CD4-positive, alpha-beta T cell treated with Interleukin-17A for 4 hours (primary cell): ENCODE measurements at regions not wholly inside any gene's neighbourhood (a gene's known extent, or its start where the extent isn't known, plus 50 kb on each side); places are given as distances from the start of the nearest gene placed in this dataset.
"Not testable (repeated sequence)": the region's sequence is repeated elsewhere in the genome, so short reads cannot be mapped to it uniquely, and the experiment has no call there.

Experiments used
- DNase-seq: peaks from one replicate; pipeline ENCODE4 v3.0.0-alpha.2; 2020; ENCODE audit warnings: mixed read lengths

DNA sequence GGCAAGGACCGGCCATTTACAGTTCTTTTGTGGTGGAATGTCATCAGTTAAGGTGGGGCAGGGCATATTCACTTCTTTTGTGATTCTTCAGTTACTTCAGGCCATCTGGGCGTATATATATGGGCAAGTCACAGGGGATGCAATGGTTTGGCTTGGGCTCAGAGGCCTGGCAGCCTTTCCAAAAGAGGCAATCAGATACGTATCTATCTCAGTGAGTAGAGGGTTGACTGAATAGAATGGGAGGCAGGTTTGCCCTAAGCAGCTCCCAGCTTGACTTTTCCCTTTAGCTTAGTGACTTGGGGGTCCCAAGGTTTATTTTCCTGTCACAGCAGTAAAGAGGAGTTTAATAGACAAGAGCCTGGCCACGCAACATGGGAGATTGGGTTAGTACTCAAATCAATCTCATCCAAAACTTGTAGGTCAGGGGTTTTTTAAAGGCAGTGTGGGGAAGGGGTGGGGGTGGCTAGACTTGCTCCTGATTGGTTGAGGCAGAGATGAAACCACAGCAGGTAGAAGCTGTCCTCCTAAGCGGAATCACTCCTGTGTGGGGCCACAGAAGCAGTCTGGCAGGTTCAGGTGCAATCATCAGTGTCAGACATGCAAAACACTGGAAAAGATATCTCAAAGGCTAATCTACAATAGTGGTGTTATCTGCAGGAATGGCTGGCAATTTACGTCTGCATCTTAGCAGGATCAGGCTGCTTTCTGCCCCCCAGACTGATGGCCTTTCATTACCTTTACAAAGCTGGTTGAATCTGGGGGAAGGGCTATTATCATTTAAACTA, 112.9 kb downstream of the TLR5 start:
- DNase-seq, result no peak

DNA sequence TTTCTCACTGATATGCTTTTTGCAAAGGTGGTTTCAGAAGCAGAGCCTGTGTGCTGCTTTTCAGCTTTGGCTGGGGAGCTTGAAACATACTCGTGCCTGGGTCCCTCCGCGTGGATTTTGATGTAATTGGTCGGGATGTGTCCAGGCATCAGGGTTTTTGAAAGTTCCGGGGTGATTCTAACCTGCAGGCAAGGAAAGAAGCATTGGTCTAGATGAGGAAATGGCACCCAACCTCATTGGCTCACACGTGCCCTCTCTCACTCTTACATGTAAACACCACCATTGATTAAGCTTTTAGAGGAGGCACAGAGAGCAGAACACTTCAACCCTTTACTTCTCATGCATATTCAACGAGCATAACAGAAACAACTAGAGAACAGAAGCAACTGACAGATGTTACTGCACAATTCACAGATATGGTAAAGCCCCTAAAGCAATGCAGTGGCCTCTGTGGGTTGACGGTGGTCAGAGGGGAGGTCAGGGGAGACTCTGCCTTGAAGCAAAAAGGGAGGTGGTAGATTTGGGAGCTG, 112.1 kb downstream of the TLR5 start:
- no peak for DNase-seq

DNA sequence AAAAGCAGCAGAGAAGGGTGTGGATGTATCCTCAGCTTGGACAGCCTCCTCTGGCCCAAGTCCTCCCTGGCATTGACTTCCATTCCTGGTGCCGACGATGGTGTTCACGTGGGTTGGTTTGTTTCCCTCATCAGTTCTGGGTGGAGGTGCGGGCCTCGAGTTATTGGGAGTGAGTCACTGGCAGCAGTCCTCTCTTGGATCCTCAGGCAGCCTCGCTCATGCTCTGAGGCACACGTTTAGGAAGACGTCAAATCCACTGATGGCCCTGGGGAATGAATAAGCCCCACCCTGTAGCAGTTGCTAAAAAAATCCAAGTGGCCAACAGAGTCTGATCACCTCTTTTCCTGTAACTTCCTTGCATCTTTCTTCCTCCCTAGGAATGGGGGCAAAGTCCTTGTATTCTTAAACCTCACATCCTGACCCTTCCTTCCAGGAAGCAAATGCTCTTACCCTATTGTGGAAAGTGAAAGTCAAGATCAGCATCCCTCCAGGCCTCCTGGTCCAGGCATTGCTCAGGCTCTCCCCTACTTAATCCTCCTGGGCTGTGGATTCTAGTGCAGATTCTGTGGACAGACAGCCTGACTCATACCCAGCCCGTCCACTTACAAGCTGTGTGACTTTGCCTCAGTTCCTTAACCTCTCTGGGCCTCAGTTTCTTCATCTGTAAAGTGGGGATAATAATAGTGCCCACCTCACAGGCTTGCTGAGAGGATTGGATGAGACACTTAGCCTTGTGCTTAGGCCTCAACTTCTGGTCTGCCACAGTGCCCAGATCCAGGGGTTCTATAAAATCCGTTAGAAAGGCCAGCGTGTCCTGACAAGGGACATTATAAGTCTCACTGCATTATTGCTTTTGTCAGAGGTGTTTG, 111.1 kb downstream of the TLR5 start:
- no peak for DNase-seq

DNA sequence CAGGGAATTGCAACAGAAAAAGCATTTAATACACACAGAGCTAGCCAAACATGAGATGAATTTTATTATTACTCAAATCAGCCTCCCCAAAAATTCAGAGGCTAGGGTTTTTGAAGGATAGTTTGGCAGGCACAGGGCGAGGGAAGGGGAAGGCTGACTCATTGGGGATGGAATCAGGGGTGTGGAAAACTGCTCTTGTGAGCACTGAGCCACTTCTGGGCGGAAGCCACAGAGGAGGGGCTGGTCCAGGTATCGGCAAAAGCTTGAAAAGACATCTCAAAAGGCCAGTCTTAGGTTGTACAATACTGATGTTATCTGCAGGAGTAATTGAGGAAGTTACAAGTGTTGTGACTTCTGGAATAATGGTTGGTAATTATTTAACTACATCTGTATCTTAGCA, 109.4 kb downstream of the TLR5 start:
- no peak for DNase-seq

DNA sequence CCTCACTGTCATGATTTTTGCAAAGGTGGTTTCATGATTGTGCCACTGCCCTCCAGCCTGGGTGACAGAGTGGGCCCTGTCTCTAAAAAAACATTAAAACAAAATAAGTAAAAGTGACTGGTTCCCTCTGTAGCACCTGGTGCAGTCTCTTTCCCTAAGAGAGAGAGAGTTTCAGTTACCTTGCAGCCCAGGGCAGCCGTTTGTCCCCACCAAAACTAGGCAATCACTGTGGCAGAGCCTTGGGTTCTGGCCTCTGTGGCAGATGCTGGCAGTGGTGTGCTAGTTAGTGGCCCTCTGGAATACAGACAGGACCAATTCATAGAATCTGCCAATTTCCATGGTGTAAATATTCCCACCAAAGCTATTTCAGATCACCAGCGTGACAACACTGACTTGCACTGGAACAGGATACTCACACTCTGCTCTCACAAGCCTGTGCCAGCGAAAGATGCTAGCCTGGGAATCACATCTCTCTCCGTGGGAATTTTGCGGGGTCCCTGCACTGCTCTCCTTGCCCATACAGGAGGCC, 108.7 kb downstream of the TLR5 start:
- DNase-seq, result no peak

DNA sequence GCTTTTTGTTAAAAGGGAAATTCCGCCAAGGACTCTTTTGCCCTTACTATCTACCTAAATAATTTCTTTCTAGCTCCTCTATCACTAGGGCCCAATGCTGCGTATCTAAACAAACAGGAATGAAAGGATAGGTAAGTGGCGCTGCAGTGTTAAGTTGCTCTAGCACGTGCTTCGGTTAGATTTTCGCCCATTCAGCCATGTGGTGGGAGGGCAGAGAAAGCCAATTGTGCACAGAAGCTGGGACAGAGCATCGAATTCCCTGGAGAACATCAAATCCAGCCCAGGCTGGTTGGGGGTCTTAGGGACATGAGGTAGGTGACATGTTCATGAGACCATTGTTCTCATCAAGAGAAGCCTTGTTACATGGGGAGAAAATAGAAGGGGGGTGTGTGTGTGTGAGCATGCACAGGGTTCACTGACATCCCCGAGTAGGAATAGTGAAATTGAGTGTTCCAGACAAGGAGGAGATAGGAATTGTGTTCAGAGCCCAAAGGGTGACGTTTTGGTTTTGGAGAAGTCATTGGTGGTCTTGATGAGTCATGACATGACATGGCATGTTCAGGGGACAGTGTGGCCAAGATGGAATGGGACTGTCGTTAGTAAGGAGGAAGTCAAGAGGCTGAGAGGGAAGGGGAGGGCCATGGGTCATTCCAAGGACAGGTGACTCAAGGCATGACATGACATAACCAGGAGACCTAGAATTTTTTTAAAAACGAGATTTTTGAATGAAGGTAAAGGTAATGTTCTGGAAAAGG, 107.1 kb downstream of the TLR5 start:
- DNase-seq, result no peak

DNA sequence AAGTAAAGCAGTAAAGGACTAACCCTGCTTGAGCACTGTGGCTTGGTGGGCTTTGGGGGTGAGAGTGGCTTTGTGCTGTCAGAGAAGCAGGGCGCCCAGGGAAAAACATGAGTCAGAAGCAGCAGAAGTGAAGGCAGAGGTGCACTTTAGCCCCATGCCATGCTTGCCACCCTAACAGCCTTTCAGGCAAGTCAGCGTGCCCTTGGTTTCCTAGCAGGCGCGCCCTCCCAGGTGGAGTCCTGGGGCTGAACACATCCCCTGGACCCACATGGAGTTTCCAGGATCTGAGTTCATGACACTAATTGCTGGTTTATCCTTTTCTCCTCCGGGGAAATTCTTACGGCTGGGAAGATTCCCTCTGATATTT, 106.6 kb downstream of the TLR5 start:
- DNase-seq, result no peak

DNA sequence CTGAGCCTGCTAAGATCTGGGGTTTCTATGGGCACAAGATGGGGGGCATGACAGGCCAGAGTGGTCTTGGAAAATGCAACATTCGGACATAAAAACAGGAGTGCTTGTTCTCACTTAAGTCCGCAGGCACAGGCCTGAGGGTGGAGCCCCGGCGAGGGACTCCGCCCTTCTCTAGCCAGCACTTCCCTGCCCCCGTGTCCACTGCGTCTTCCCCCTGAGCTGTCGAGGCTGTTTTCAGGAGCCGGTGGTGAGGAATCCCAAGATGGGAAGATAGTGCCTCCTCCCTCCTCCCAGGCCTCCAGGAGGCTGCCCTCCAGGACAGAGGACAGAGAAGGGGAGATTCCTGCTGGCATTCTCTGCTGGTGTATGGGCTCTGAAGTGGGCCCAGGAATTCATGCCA, 105.2 kb downstream of the TLR5 start:
- no peak for DNase-seq

DNA sequence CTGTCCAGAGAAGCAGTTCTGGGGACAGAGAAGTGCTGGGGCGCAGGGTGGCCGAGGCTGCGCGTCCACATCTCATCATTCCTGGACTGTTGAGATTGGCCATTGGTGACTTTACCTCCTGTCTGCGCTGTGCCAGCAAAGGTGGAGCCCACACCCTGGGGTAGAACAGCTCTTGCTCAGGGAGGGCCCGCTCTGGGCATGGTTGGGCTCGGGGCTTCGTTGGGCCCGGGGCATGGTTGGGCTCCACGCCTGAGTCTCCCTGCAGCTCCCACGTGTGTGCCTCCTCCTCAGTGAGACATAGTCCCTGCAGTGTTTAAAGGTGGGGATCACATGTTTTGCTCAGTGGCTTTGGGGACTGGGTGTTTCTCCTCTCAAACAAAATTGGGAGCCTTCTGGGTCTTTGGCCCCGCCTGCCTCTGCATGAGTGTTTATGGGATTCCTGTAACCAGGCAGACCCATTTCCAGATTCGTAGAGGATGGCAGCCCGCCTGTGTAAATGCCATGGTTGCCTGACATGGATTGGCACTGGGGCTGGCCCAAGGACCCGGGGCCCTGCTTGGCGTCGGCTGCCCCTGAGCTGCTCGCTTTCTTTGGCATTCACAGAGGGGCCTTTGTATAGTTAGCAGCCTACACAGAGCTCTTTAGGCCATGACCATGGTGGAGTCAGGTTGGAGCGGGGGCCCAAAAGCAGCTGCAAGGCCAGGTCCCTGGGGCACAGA, 104.6 kb downstream of the TLR5 start:
- DNase-seq, result no peak

DNA sequence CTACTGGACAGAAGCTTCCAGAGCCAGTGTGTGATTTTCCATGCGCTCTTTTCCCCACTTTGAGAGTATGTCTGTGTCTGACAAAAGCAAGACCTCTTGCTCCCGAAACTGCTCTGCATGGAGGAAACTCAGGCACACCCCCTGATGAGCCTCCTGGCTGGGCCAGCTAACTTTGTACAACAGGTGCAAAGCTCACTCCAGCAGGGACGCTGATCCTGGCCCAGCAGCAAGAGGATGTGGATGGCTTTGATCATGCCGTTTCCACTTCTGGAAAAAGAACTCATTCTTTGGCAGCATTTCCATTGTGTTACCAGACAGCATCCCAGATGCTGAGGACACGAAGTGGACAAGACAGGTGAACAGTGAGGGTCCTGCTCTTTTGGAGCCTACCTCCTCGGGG, 103.1 kb downstream of the TLR5 start:
- DNase-seq, result no peak

DNA sequence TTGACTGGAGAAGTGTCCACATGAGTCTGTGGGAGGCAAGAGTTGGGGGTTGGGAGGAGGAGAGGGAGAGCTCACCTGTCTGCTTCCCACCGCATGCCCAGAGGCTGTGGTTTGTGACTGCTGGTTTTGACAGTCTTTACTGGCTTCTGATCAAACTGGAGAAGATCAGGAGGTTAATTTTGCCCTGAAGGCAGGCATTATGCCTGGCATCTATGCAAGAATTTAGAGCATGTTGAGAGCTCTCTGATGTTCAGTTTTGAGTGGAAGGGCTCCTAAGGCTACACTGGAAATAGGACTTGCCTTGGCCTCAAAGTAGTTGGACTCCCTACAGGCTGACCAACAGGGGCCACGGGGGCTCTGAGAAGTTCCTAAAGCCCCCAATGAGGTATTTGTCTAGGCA, 101.6 kb downstream of the TLR5 start:
- no peak for DNase-seq

DNA sequence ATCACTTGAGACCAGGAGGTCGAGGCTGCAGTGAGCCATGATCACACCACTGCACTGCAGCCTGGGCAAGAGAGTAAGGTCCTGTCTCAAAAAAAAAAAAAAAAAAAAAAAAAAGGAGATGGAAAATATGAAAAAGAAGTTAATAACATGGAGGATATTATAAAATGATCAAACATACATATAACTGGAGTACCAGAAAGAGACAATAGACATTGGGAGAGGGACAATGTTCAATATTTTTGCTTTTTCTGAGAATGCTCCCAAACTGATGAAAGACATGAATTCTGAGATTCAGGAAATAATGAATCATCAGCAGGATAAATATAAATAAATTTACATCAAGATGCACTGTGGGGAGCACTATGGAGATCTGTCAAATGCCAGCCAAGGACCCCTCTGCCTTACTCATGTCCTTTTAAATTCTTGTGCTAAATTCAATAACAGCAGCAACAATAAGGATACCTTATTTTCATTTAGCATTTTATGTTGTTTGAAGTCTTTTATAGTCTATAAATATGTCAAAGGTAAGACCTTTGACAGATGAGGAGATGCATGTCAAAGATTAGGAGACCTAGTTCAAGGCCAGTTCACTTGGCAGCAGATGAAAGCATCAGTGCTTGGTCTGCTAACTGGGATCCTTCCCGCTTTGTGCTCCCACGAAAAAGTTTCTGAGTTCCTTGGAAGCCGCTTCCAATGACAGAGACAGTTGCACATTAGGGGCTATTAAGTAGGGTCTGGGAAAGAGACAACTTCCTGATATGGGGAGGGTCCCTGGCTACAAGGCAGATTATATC, 97.7 kb downstream of the TLR5 start:
- DNase-seq, result no peak

DNA sequence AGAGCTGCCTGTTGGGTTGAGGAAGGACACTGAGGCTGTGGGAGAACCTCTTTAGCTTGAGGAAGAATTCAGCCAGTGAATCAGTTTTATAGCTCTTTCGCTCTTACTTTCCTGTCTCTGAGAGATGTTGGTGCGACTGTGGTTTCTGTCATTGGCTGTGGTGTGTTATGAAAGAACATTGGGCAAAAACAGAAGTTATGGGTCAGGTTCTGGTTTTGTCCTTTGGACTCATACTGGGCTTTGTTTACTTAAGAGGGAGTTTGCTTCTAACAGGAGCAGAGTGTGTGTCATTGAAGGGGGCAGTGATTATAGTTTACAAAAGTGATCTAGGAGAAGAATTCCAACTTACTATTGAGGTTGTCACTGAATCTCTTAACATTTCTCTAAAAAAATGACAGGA, 97.0 kb downstream of the TLR5 start:
- DNase-seq, result no peak

DNA sequence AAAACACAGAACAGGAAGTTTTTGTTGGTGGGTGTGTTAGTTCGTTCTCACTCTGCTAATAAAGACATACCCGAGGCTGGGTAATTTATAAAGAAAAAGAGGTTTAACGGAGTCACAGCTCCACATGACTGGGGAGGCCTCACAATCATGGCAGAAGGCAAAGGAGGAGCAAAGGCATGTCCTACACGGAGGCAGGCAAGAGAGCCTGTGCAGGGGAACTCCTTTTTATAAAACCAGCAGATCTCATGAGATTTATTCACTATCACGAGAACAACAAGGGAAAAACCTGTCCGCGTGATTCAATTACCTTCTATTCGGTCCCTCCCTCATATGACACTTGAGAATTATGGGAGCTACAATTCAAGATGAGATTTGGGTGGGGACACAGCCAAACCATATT, 96.6 kb downstream of the TLR5 start:
- DNase-seq, result not testable (repeated sequence)

DNA sequence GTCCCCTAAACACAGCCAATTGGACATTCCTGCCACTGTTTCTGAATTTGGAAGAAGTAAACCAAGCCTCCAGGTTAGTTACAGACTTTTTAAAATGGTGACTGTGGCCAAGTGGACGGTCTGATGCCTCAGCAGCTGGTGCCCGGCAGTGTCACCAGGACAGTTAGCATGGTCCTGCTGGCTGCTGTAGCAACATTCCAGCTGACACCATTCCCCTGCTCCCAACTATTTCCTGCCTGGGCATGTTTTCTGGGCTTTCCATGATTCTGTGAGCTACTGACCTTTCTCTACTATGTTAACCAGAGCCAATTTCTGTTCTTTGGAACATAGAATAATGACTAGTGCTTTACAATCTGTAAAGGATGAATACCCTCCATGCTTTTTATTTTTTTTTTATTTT, 95.0 kb downstream of the TLR5 start:
- no peak for DNase-seq

DNA sequence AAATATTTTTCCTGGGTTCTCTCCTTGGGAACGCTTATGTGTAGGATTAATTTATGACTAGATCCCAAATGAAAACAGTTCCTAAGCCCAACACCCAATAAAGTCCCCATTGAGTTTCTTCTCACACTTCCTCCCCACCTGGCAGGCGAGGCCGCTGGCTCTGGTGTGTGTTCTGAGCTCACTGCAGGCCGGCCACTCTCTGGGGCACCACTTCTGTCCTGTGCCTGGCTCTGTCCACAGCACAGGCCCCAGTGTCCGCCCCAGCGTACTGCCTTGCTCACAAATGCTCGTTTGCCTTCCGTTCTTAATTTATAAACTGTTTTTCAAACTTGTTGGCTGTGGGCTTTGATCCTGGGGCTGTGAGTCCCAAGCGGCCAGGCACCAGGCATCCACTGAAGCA, 90.6 kb downstream of the TLR5 start:
- DNase-seq, result no peak

DNA sequence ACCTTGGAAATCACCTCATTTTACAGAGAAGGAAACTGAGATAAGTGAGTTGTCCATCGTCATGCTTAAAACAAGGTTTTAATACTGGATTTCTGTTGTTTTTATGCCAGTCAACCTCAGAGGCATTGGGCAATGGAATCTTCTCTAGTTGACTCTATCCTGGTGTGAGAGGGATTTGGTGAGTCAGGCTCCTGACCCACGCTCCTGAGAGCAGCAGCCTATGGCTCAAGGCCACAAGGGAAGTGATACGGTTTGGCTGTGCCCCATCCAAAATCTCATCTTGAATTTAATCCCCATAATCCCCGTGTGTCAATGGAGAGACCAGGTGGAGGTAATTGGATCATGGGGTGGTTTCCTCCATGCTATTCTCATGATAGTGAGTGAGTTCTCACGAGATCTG, 90.1 kb downstream of the TLR5 start:
- no peak for DNase-seq

DNA sequence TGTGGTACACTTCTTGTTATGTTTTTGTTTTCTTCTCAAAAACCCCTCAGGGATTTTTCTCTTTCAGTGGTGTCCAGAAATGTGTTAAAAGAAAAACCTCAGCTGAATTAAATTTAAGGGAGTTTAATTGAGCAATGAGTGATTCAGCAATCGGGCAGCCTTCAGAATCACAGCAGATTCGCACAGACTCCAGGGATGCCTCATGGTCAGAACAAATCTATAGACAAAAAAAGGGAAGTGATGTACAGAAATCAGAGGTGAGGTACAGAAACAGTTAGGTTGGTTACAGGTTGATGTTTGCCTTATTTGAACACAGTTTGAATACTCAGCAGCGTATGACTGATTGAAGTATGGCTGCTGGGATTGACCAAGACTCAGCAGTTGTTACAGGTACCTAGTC, 86.2 kb downstream of the TLR5 start:
- no peak for DNase-seq

DNA sequence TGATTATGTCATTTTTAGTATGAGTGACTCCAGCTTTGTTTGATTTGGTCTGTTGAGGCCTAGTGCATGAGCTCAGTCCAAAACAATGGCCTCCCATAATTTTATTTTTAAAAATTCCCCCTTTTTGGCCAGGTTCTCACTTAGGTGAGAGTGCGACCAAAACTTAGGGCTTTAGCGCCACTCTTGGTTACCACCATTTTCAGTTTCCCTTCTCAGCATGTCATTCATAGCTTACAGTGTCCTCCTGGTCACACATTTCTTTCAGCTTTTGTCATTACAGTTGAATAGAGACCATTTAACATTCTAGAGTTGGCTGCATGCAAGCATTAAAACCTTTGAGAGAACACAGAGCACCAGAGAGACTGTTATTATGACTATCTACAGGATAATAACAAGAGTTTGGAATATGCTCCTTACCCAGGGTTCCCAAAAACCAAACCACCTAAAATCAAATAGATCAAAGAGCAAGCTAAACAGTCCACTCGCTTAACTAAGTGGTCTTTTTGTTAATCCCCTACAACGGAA, 85.4 kb downstream of the TLR5 start:
- no peak for DNase-seq
